K562 (cell line): ENCODE measurements at regions not wholly inside any gene's neighbourhood (a gene's known extent, or its start where the extent isn't known, plus 50 kb on each side); places are given as distances from the start of the nearest gene placed in this dataset.
A peak's percentile ranks its signal among the peaks of the same experiment; 100 is the strongest.

Experiments used
- ATAC-seq: fragments of 200-7000 bp; cut with Tn5 transposase; 3 replicates; pipeline ENCODE4 v1.9.1; 2020; ENCODE audit warnings: moderate library complexity
- BruUV-seq: library from RNA; stranded (reverse); fragments of 400-500 nt; replicated peaks from 2 replicates; lab custom pipeline; 2021; lab: Mats Ljungman, UMichigan
- CTCF ChIA-PET: fragments of 300-600 bp; formaldehyde crosslinking; extraction: SDS; loops from one replicate; lab custom pipeline; 2021; ENCODE audit warnings: low intra/inter-chr PET ratio; lab: Yijun Ruan, JAX
- POLR2A ChIA-PET: fragments of 300-600, 350-650 bp; sonication (Branson Sonifier 250); formaldehyde crosslinking; extraction: SDS; loops from one replicate; lab custom pipeline; 2021; ENCODE audit warnings: antibody characterized with exemption, inconsistent platforms; lab: Yijun Ruan, JAX
- DNase-seq, 4 experiments: peaks; one replicate each; pipeline versions ENCODE4 v3.0.0 to v3.0.0-alpha.2; 2011 to 2018; ENCODE audit warnings: low spot score in 3 of 4, mixed read lengths in 3 of 4; ENCODE audit errors: extremely low read depth in 1 of 4
- FAIRE-seq: peaks from 2 replicates; lab custom pipeline; 2011; peaks lifted over from hg19 to GRCh38; lab: Jason Lieb, UNC
- H2AFZ ChIP-seq: 2 replicates; pipeline ENCODE4 v1.6.0; 2011; ENCODE audit warnings: low read depth, low read length, control low read depth, inconsistent platforms
- H3K27ac ChIP-seq: fragments of 200-600 bp; 3 replicates; pipeline ENCODE4 v1.8.0; 2011; ENCODE audit warnings: low read depth, mild to moderate bottlenecking, control low read depth, inconsistent platforms, low read length, moderate library complexity, mixed read lengths; ENCODE audit errors: extremely low read depth
- H3K27me3 ChIP-seq, 2 experiments: fragments of 300-600 bp in 1 of 2; 2 replicates in 1 of 2; 3 replicates in 1 of 2; pipeline versions ENCODE4 v1.6.0 to v1.8.0; 2011; ENCODE audit warnings: inconsistent platforms in 2 of 2, low read length in 2 of 2, mild to moderate bottlenecking in 1 of 2, mixed read lengths in 1 of 2, moderate library complexity in 1 of 2; ENCODE audit not compliant: control insufficient read depth in 2 of 2, insufficient read depth in 2 of 2
- H3K36me3 ChIP-seq: fragments of 300-600 bp; 3 replicates; pipeline ENCODE4 v1.8.0; 2011; ENCODE audit warnings: mild to moderate bottlenecking, low read length, inconsistent platforms; ENCODE audit not compliant: control insufficient read depth, insufficient read depth
- H3K4me1 ChIP-seq, 2 experiments: fragments of 200-600 bp in 1 of 2; replicated peaks in 1 of 2; 2 replicates in 1 of 2; 3 replicates in 1 of 2; pipeline versions ENCODE4 v1.5.1 to v1.8.0; 2011; ENCODE audit warnings: inconsistent platforms in 2 of 2, low read length in 2 of 2, mild to moderate bottlenecking in 1 of 2, mixed read lengths in 1 of 2, moderate library complexity in 1 of 2; ENCODE audit not compliant: control insufficient read depth in 2 of 2, insufficient read depth in 2 of 2
- H3K4me2 ChIP-seq: 2 replicates; pipeline ENCODE4 v1.6.1; 2011; ENCODE audit warnings: low read length, control low read depth, inconsistent platforms, mixed read lengths; ENCODE audit not compliant: insufficient read depth
- H3K4me3 ChIP-seq: fragments of 200-600 bp; sonication (generic), shearing (Covaris generic); 2 replicates; pipeline ENCODE4 v1.5.1; 2016; ENCODE audit warnings: control low read depth, inconsistent platforms
- H3K79me2 ChIP-seq: fragments of 200-600 bp; 3 replicates; pipeline ENCODE4 v1.8.0; 2011; ENCODE audit warnings: low read length, inconsistent platforms; ENCODE audit not compliant: control insufficient read depth, insufficient read depth
- H3K9ac ChIP-seq, 2 experiments: 2 replicates each; pipeline versions ENCODE4 v1.6.0 to v1.6.1; 2011; ENCODE audit warnings: low read depth in 2 of 2, low read length in 2 of 2, control low read depth in 1 of 2, inconsistent platforms in 1 of 2, mild to moderate bottlenecking in 1 of 2, mixed read lengths in 1 of 2; ENCODE audit not compliant: insufficient read depth in 1 of 2
- H3K9me1 ChIP-seq: one replicate; pipeline ENCODE4 v1.6.0; 2011; ENCODE audit warnings: inconsistent platforms, mild to moderate bottlenecking, low read length, moderate library complexity; ENCODE audit not compliant: control insufficient read depth, insufficient read depth
- H3K9me3 ChIP-seq: replicated peaks from 2 replicates; pipeline ENCODE4 v1.5.1; 2011; ENCODE audit warnings: low read depth, low read length, inconsistent platforms; ENCODE audit not compliant: control insufficient read depth, insufficient read depth
- H4K20me1 ChIP-seq: replicated peaks from 2 replicates; pipeline ENCODE4 v1.6.1; 2011; ENCODE audit warnings: low read length, inconsistent platforms, mixed read lengths; ENCODE audit not compliant: control insufficient read depth, insufficient read depth
- CSDE1 ChIP-seq, 2 experiments: fragments of 450-650 bp; IDR thresholded peaks; 2 replicates each; pipeline ENCODE4 v1.6.1; 2016; ENCODE audit warnings: mild to moderate bottlenecking in 1 of 2
- FOXK2 ChIP-seq, 2 experiments: fragments of 450-650 bp; IDR thresholded peaks in 1 of 2; conservative IDR thresholded peaks in 1 of 2; 2 replicates each; pipeline ENCODE4 v1.6.1; 2016; ENCODE audit warnings: low read depth in 2 of 2, mild to moderate bottlenecking in 1 of 2
- TCFL5 ChIP-seq: fragments of 250-450 bp; sonication (Bioruptor Pico); conservative IDR thresholded peaks from 2 replicates; pipeline ENCODE4 v1.6.1; 2021; ENCODE audit warnings: mild to moderate bottlenecking, moderate library complexity, matching md5 sums
- WHSC1 ChIP-seq: IDR thresholded peaks from one replicate; pipeline ENCODE4 v1.6.1; 2012; ENCODE audit warnings: low read length, control low read depth, inconsistent platforms
- ZFP36 ChIP-seq: fragments of 150-350 bp; IDR thresholded peaks from 2 replicates; pipeline ENCODE4 v1.6.1; 2018; ENCODE audit warnings: low read length, low read depth; ENCODE audit not compliant: partially characterized antibody
- ZNF24 ChIP-seq: fragments of 450-650 bp; IDR thresholded peaks from 2 replicates; pipeline ENCODE4 v1.6.1; 2016
- ZNF274 ChIP-seq: IDR thresholded peaks from 2 replicates; pipeline ENCODE4 v1.6.1; 2011; ENCODE audit warnings: low read depth, mild to moderate bottlenecking, low read length, moderate library complexity, borderline replicate concordance
- ZZZ3 ChIP-seq: fragments of 450-650 bp; IDR thresholded peaks from 2 replicates; pipeline ENCODE4 v1.6.1; 2016; ENCODE audit warnings: antibody characterized with exemption, mild to moderate bottlenecking, moderate library complexity
- WGBS: fragments of 100-300 bp; shearing (Covaris generic); methylation state at CpG from one replicate; pipeline ENCODE4 v1.1.6; 2016; ENCODE audit warnings: low coverage, mixed read lengths; ENCODE audit not compliant: insufficient coverage; ENCODE audit errors: missing lambda C conversion rate; 5-methylcytosine and 5-hydroxymethylcytosine counted together
- in situ Hi-C: fragments of 300-500 bp; cut with MboI; formaldehyde crosslinking; loops from 4 replicates; pipeline ENCODE4 v1.15.0; 2018; ENCODE audit warnings: inconsistent platforms, mixed read lengths
- intact Hi-C: fragments of 100-400 bp; cut with micrococcal nuclease; formaldehyde crosslinking; loops from 2 replicates; pipeline ENCODE4 v1.14.2; 2022

DNA sequence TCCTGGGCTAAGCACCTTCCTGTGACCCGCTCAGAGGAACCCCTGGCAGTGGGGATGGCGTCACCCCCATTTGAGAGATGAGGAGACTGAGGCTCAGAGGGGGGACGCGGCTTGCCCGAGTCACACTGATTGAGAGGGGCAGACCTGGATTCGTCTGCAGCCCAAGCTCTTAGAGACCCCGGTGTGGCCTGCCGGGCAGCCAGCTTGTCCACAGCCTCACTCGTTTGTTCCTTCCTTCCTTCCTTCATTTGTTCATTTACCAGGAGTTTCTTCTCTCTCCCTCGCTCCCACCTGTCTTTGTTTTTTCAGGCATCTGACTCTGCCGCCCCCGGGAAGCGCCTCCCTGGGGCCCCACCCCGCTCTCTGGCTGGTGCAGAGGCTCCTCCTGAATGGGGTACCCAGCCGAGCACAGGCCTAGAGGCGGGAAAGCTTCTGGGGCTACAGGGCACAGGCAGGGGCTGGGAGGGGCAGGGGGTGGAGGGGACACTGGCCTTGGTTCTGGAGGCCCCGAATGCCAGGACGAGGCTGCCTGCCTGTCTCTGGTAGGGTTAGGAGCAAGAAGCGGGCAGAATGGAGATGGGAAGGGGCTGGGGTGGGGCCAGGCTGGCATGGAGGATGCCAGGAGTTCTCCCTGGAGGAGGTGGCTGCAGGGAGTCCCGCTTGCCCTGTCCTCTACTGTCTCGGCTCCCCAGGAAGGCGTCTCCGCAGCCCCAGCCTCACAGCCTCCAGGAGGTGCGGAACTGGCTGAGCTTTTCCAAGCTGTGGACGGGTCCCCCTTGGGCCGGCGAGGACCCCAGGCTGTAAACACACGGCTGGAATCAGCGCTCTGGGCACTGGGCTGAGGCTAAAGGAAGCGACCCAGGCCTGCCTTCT lies 91.6 kb downstream of the UNCX start:
- ChIA-PET CTCF (no interaction called here), POLR2A (interaction anchor here (0.7 kb wide), 1 partner anchor 9 kb away, joined by 3 read pairs; no protein-coding TSS in a partner anchor)
- Histone ChIP-seq H3K4me1 (peaks cover 0 to 23% of the 10 kb centered on the region in 2 experiments; a peak in 2 of 5 replicates), H3K4me2 (no peak overlapping the region), H3K79me2 (no peaks in the 10 kb centered on the region), H3K4me3 (no peak overlapping the region), H3K9me3 (no peaks in the 10 kb centered on the region)
- 3% methylated on average over 23 of the region's 30 CpGs for WGBS
- TF ChIP-seq ZNF24, result peak; percentile 82
- TF ChIP-seq WHSC1, result no peak
- TF ChIP-seq ZFP36, result peak; percentile 53
- TF ChIP-seq, all 486 proteins: peak for 2
- intact Hi-C loops, result no loop called here
- DNase-seq (no peak), FAIRE-seq (no peak), ATAC-seq (no peak)
- in situ Hi-C loops, result no loop called here
- H3K9ac ChIP-seq, result no peak overlapping the region
- no TSS peak for BruUV-seq
- H3K9me1 ChIP-seq, result no peaks in the 10 kb centered on the region
- H4K20me1 ChIP-seq, result no peaks in the 10 kb centered on the region
- H3K27ac ChIP-seq, result no peak overlapping the region
- no peaks in the 10 kb centered on the region for H3K36me3 ChIP-seq
- H3K27me3 ChIP-seq, result peaks cover 32 to 48% of the 10 kb centered on the region in 2 experiments
- no peak overlapping the region for H2AFZ ChIP-seq

DNA sequence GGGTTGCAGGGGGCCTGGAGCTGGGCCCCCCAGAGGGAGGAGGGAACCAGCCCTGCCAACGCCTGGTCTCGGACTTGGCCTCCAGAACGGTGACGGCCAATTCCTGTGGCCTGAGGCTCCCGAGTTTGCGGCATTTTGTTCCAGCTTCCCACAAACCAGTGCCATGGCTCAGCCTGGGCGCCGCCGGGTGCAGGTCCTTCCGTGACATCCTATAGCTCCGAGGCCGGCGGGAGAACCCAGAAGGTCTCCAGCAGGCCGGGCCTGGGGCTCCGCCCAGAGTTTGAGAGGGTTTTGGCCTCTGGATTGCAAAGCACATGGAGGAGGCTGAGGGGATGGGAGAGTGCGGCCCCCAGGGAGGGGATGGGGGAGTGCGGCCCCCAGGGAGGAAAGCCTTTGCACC lies 92.6 kb downstream of the UNCX start:
- BruUV-seq, result no TSS peak

More for the DNA sequence above, 92.6 kb downstream of the UNCX start:
- H4K20me1 ChIP-seq, result no peaks in the 10 kb centered on the region
- ATAC-seq (no peak), DNase-seq (no peak), FAIRE-seq (no peak)
- WGBS, result 1% methylated on average over 17 of the region's 17 CpGs
- peaks cover 0 to 27% of the 10 kb centered on the region in 2 experiments; a peak in 2 of 5 replicates for H3K4me1 ChIP-seq
- in situ Hi-C loops (no loop called here), intact Hi-C loops (no loop called here)
- no peaks in the 10 kb centered on the region for H3K9me3 ChIP-seq
- no peaks in the 10 kb centered on the region for H3K9me1 ChIP-seq
- H3K79me2 ChIP-seq, result no peaks in the 10 kb centered on the region
- CTCF ChIA-PET, result no interaction called here
- H3K27ac ChIP-seq, result no peak overlapping the region
- H3K36me3 ChIP-seq, result no peaks in the 10 kb centered on the region
- H2AFZ ChIP-seq, result no peak overlapping the region
- no peak overlapping the region; a peak in 1 of 4 replicates for H3K9ac ChIP-seq
- POLR2A ChIA-PET, result no interaction called here
- peaks cover 37 to 58% of the 10 kb centered on the region in 2 experiments for H3K27me3 ChIP-seq
- TF ChIP-seq FOXK2 (conservative IDR thresholded peaks at IDR 0.05 in 1 of 2, IDR thresholded peaks at IDR 0.05 in 1 of 2; ENCODE audit: low read depth in 2 of 2) (no peak), ZZZ3 (no peak), CSDE1 (IDR thresholded peaks at IDR 0.05) (no peak), ZNF274 (no peak), TCFL5 (CRISPR knock-in tag) (no peak)
- H3K4me2 ChIP-seq, result no peak overlapping the region
- H3K4me3 ChIP-seq, result no peak overlapping the region
